ENCODE measurements at regions not wholly inside any gene's neighbourhood (a gene's known extent, or its start where the extent isn't known, plus 50 kb on each side); places are given as distances from the start of the nearest gene placed in this dataset.

DNA sequence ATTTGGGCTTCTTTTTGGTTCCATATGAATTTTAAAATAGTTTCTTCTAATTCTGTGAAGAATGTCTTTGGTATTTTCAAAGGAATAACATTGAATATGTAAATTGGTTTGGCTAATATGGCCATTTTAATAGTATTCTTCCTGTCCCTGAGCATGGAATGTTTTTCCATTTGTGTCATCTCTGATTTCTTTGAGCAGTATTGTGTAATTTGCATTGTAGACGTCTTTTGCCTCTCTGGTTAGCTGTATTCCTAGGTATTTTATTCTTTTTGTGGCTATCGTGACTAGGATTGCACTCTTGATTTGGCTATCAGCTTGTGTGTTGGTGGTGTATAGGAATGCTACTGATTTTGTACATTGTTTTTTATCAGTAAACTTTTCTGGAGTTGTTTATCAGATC is 601.9 kb downstream of the SNAPC1 start:
- Histone ChIP-seq H3K4me3 (no peak overlapping the region), H3K9me3 (replicated peaks) (no peaks in the 10 kb centered on the region), H3K4me1 (no peaks in the 10 kb centered on the region), H3K27ac (no peak overlapping the region), H3K36me3 (no peaks in the 10 kb centered on the region), H3K27me3 (no peaks in the 10 kb centered on the region)
- no peak for DNase-seq

DNA sequence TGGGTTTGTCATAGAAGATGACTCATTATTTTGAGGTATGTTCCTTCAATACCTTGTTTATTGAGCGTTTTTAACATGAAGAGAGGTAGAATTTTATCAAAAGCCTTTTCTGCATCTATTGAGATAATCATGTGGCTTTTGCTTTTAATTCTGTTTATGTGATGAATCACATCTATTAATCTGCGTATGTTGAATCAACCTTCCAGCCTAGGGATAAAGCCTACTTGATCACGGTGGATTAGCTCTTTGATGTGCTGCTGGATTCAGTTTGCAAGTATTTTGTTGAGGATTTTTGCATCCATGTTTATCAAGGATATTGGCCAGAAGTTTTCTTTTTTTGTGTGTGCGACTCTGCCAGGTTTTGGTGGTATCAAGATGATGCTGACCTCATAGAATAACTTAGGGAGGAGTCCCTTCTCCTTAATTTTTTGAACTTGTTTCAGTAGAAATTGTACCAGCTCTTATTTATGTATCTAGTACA is 602.6 kb downstream of the SNAPC1 start:
- Histone ChIP-seq H3K9me3 (replicated peaks) (no peaks in the 10 kb centered on the region), H3K36me3 (no peaks in the 10 kb centered on the region), H3K27me3 (no peaks in the 10 kb centered on the region), H3K4me1 (no peaks in the 10 kb centered on the region), H3K27ac (no peak overlapping the region), H3K4me3 (no peak overlapping the region)
- DNase-seq = no peak

DNA sequence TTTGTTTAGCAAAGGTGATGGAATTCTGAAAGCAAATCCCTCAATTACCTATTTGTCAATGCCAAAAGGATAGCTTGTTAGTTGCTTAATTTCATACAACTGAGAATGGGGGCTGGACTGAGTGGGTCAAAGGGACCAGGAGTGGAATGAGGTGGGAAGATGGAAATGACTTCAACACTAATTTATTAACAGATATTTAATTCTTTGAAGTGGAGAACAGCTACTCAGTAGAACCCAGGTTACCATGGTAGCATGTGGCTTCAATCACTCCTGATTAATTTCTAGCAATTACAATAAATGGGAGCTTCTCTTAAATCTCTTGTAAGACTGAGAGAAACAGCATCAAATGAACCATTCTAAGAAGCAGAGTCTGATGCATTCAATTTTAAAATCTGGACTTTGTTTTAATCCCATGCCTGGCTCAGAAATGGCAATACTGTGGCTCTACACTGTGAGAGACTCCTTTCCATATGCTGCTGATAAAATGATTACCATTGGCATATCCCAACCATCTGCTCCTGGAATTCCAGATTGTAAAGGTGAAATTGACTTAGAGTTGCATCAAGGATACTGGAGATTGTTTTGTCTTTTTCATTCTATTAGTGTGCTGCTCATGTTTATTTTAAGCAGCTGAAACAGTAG is 607.8 kb downstream of the SNAPC1 start:
- no peaks in the 10 kb centered on the region for H3K36me3 ChIP-seq
- no peak overlapping the region for H3K27ac ChIP-seq
- no peaks in the 10 kb centered on the region for H3K4me1 ChIP-seq
- H3K9me3 ChIP-seq (replicated peaks) = no peaks in the 10 kb centered on the region
- no peaks in the 10 kb centered on the region for H3K27me3 ChIP-seq
- H3K4me3 ChIP-seq = no peak overlapping the region
- DNase-seq = no peak

DNA sequence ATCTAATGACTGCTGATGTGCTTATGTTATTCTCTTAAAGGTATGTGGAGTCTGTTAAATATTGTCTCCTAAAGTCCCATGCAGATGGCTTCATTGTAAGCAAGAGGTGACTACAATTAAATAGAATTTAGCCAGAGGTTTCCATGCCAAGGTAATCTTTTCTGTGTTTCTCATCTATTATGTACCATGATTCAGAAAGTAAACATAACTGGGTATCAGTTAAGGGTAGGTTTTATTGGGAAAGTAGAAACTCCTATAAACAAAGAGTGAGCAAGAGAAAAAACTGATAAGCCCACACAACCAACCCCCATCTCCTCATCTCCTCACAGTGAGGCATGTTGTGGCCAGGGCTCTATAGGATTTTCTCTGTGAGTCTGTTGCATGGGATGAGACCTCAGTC is 611.7 kb downstream of the SNAPC1 start:
- no peak for DNase-seq

DNA sequence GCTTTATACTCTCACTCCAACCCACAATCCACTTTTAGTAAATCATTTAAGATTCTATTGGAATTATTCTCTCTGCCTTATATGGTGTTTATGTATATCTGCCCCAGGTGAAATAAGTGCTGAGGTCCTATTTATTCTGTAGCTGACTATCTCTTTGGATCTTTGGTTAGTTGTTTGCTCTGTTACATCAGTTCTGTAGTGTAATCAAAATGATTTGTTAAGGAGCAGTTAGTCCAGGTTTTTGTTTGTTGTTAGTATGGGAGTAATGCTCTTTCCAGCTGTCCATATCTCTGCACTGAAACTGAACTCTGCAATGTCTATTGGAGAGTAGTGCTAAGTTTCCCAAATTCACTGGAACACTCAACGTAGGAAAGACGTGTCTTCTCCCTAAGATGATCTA is 615.8 kb downstream of the SNAPC1 start:
- Histone ChIP-seq H3K9me3 (replicated peaks) (no peaks in the 10 kb centered on the region), H3K4me3 (no peak overlapping the region), H3K4me1 (no peaks in the 10 kb centered on the region), H3K36me3 (no peaks in the 10 kb centered on the region), H3K27me3 (0 out of 2 replicates have a peak, but pooled peaks cover 2% of the 10 kb centered on the region), H3K27ac (no peak overlapping the region)
- no peak for DNase-seq

More for the DNA sequence above, 611.7 kb downstream of the SNAPC1 start:
- H3K9me3 ChIP-seq (replicated peaks) = no peaks in the 10 kb centered on the region
- no peaks in the 10 kb centered on the region for H3K4me1 ChIP-seq
- no peaks in the 10 kb centered on the region for H3K27me3 ChIP-seq
- H3K27ac ChIP-seq = no peak overlapping the region
- no peaks in the 10 kb centered on the region for H3K36me3 ChIP-seq
- no peak overlapping the region for H3K4me3 ChIP-seq

DNA sequence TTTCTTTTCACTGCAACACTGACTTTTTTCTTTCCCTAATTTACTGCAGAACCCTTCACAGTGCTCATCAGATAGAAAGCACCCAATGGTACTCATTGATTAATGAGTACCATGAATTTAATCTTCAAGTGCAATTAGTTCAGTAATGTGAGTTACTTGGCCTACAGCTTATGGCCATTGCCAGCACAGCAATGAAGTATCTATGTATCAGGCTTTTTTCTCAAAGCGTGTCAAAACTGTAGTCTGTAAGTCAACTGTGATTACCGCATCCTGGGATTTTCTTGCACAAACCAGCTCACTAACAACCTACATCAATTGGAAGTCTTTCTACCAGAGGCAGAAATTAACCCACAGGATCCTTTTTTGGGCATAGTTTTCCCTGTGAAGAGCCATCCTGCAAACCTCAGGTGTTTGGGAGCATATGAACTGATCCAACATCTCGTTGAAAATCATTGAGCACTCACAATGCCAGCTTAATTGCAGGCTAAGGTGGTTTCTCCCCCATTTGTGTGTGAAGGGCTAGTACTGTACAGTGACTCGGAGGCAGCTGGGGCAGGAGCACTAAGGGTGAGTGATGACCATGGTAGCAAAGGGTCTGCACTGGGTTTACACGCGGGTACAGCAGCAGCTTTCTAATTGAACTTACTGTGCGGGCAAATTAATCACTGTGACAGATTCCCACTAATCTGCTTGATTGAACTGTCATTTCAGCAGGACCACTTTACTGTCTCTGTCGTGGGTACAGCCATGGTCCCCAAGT is 619.3 kb downstream of the SNAPC1 start:
- no peak for DNase-seq
- Histone ChIP-seq H3K4me1 (no peaks in the 10 kb centered on the region), H3K4me3 (no peak overlapping the region), H3K27ac (no peak overlapping the region), H3K36me3 (no peaks in the 10 kb centered on the region), H3K27me3 (0 out of 2 replicates have a peak, but pooled peaks cover 2% of the 10 kb centered on the region), H3K9me3 (replicated peaks) (no peaks in the 10 kb centered on the region)

DNA sequence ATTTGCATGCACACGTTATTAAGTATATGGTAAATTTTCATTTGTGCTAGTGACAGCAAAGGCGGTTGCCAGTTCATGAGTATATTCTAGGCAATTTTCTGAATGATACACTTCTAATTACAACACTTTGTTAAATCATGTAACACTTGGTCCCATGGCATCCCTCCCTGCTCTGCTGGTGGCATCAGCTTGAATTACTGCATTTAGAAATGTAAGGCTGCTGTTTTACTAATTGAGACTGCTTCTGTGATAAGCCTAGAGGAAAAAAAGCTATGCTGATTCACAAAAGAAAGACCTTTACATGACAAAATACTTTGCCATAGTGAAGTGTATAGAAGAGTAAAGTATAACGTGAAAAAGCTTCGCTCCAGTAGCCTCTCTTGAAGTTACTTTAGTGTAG is 636.1 kb downstream of the KCNH5 start:
- H3K4me1 ChIP-seq = no peaks in the 10 kb centered on the region
- no peaks in the 10 kb centered on the region for H3K36me3 ChIP-seq
- no peak for DNase-seq
- H3K27ac ChIP-seq = no peak overlapping the region
- H3K27me3 ChIP-seq = no peaks in the 10 kb centered on the region
- H3K9me3 ChIP-seq (replicated peaks) = no peaks in the 10 kb centered on the region
- H3K4me3 ChIP-seq = no peak overlapping the region

DNA sequence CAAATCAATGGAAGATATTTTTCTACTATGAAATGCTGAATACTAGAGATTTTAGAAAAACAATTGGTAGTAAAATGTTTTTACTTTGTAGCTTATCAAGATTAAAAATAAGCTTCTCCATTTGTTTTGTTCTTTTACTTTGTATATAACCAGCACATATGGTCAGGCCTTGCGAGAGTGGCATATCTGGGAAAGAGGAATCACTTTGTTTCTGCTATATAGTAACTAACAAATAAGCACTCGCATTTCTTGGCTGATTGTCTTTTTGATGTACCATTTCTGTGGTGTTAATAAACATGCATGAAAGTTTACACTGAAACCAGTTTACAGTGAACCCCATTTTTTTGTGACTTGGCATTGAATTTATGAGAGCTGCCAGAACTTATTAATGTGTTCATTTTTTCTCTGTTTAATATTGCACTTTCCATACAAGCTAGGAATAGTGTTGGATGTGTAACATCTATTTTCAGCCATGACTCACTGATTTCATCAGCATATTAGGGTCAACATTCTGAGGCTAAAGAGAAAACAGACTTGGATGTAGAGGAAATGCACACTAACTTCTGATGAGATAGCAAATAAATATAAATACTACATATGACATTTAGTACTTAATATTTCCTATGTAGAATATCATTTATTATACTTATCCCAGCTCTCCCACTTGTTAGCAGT is 635.5 kb downstream of the KCNH5 start:
- no peaks in the 10 kb centered on the region for H3K36me3 ChIP-seq
- H3K4me3 ChIP-seq = no peak overlapping the region
- no peaks in the 10 kb centered on the region for H3K27me3 ChIP-seq
- DNase-seq = no peak
- no peak overlapping the region for H3K27ac ChIP-seq
- H3K9me3 ChIP-seq (replicated peaks) = no peaks in the 10 kb centered on the region
- H3K4me1 ChIP-seq = no peaks in the 10 kb centered on the region

DNA sequence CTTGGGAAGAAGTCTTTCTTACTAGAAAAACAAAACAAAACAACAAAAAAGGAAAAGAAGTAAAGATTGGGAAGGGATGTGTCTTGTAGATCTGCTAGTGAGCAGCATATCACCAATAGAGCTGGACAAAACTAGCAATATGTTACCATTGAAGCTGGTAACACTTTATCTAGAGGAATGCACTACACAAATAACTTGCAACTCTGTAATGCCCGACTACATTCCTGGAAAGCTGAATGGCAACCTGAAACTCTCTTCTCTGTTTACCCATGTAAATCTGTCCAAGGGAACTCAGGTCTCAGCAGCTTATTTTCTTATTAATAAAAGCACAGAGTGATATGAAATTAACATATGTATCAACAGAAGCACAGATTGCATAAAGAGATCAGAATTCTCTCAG is 624.4 kb downstream of the KCNH5 start:
- H3K27me3 ChIP-seq = no peaks in the 10 kb centered on the region
- H3K36me3 ChIP-seq = no peaks in the 10 kb centered on the region
- H3K4me1 ChIP-seq = no peaks in the 10 kb centered on the region
- DNase-seq = no peak
- H3K4me3 ChIP-seq = no peak overlapping the region
- no peak overlapping the region for H3K27ac ChIP-seq
- H3K9me3 ChIP-seq (replicated peaks) = no peaks in the 10 kb centered on the region

DNA sequence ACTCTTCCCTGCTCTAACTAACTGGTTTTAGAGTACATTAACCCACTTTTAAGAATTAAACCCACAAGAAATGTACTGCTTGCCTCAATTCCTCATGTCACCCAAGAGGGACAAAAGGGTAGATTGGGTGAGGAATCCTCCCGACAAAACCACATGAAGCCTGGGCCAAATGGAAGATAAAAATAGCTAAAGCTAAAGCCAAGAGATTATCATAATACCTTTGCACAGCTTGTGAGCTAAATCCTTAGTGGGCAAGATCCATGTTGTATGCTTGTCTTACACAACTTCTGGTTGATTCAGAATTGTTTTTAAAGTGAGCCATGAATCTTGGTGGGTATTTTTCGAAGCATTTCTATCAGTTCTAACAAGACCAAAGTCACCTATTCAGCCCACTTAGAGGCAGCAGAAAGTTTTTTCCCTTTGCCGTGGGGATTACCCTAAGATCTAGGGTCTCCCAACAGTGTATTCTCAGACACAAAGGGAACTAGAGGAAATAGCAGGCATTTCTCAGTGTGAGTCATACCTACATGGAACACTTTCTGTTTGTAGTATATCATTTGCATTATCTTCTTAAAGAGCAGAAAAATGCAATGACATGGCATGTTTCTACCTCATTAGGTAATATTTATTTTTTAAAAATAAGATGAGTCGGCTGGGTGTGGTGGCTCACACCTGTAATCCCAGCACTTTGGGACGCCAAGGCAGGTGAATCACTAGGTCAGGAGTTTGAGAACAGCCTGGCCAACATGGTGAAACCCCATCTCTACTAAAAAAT is 616.6 kb downstream of the KCNH5 start:
- peaks cover 4% of the 10 kb centered on the region; the same call in 1 of the 2 replicates for H3K4me1 ChIP-seq
- DNase-seq = peak in 1 of 2 experiments; percentile 1
- no peak overlapping the region for H3K27ac ChIP-seq
- no peaks in the 10 kb centered on the region for H3K36me3 ChIP-seq
- H3K27me3 ChIP-seq = no peaks in the 10 kb centered on the region; the same call in 1 of the 2 replicates
- H3K4me3 ChIP-seq = no peak overlapping the region
- H3K9me3 ChIP-seq (replicated peaks) = no peaks in the 10 kb centered on the region

DNA sequence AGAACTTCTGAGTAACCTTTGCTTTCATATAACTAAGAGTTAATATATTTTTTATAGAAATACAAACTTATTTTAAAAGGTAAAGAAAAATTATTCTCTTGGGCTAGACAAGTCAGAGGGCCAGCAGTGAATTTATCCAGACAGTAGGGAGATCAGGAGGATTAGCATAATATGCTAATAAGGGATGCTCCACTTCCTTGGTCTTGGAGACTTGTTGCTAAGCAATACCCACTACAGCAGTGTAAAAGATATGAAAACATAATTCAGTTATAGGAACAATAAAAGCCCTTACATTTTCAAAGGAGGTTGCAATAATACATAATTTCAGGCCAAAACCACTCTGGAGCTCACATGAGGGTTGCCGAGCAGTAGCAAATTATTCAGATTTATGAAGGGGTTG is 615.6 kb downstream of the KCNH5 start:
- Histone ChIP-seq H3K36me3 (no peaks in the 10 kb centered on the region), H3K27me3 (no peaks in the 10 kb centered on the region; the same call in 1 of the 2 replicates)

DNA sequence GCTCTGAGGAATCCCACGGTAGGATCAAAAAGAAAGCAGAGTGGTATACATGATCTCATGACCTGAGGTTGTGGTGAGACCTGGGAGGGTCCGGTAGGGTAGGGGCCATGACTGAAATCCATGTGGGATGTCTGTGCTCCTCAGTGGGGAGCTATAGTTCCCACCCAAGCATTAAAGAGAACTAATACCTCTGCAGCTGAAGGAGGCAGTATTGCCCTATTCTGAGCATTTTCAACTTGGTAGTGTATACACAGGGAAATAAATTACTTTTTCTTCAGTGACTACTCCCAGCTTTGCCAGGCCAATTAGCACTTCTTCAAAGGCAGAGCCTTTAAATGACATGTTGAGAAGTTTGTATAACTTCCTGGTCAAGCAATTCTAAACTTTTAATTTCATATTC is 613.8 kb downstream of the KCNH5 start:
- Histone ChIP-seq H3K36me3 (no peaks in the 10 kb centered on the region), H3K4me3 (no peak overlapping the region), H3K27ac (no peak overlapping the region), H3K4me1 (peaks cover 4% of the 10 kb centered on the region; the same call in 1 of the 2 replicates), H3K9me3 (replicated peaks) (no peaks in the 10 kb centered on the region), H3K27me3 (no peaks in the 10 kb centered on the region; the same call in 1 of the 2 replicates)
- no peak for DNase-seq

More for the DNA sequence above, 615.6 kb downstream of the KCNH5 start:
- Histone ChIP-seq H3K4me1 (peaks cover 4% of the 10 kb centered on the region; the same call in 1 of the 2 replicates), H3K4me3 (no peak overlapping the region), H3K27ac (no peak overlapping the region), H3K9me3 (replicated peaks) (no peaks in the 10 kb centered on the region)
- DNase-seq = no peak

DNA sequence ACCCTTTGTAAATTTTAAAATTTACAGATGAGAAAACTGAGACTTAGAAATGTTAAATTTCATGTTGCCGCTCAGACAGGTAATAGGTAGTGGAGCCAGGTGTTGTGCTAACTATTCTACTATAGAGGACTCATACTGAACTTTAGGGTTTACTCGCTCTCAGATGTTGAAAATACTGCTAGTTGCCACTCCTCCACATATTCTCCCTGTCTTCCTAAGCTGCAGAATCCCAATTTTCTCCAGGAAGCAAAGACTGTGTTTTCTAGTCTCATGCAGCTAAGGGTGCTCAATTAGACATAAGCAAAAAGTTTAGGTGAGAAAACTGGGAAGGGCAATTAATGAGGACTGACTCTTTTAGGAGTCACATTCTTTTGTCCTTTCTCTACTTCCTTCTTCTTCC is 612.3 kb downstream of the KCNH5 start:
- no peaks in the 10 kb centered on the region for H3K36me3 ChIP-seq
- H3K9me3 ChIP-seq (replicated peaks) = no peaks in the 10 kb centered on the region
- no peak for DNase-seq
- no peaks in the 10 kb centered on the region; the same call in 1 of the 2 replicates for H3K27me3 ChIP-seq
- H3K4me3 ChIP-seq = no peak overlapping the region
- peaks cover 4% of the 10 kb centered on the region; the same call in 1 of the 2 replicates for H3K4me1 ChIP-seq
- H3K27ac ChIP-seq = no peak overlapping the region

DNA sequence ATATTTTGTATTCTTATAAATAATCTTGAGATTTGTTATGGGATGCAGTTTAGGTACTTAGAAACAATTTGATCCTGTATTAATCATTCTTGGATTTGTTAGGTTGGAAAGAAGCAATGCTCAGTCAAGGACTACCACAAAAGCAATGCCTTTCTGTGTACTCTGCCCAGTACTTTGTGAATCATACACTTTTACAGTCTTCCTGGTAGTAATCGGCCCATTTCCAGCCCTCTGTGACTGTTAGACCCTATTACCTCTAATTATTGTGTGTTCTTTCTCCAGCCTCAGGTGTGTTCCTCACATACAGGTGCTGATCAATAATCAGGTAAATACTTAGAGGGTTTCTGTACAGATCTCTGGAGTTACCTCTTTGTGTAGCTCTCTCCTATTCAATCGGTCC is 609.0 kb downstream of the KCNH5 start:
- Histone ChIP-seq H3K27me3 (no peaks in the 10 kb centered on the region), H3K27ac (no peak overlapping the region), H3K36me3 (no peaks in the 10 kb centered on the region), H3K9me3 (replicated peaks) (no peaks in the 10 kb centered on the region), H3K4me1 (no peaks in the 10 kb centered on the region), H3K4me3 (no peak overlapping the region)
- no peak for DNase-seq

Measured in SJCRH30 (cell line).